CD14-positive monocyte (primary cell): ENCODE measurements at regions not wholly inside any gene's neighbourhood (a gene's known extent, or its start where the extent isn't known, plus 50 kb on each side); places are given as distances from the start of the nearest gene placed in this dataset.
"Not testable (repeated sequence)": the region's sequence is repeated elsewhere in the genome, so short reads cannot be mapped to it uniquely, and the experiment has no call there.

ENCODE experiments used
- DNase-seq, 3 donors: peaks; one replicate each; pipeline ENCODE4 v3.0.0-alpha.2; 2011 to 2022
- H2AFZ ChIP-seq: 2 replicates; pipeline ENCODE4 v1.6.0; 2012; ENCODE audit warnings: mild to moderate bottlenecking, low read depth, low read length, inconsistent platforms; ENCODE audit not compliant: insufficient read depth, poor library complexity, severe bottlenecking
- H3K27ac ChIP-seq, 2 donors: 1 replicate in 1 of 2; 2 replicates in 1 of 2; pipeline ENCODE4 v1.5.1; 2012 to 2013; ENCODE audit warnings: low read length in 2 of 2, control low read depth in 1 of 2, inconsistent platforms in 1 of 2, low read depth in 1 of 2, mild to moderate bottlenecking in 1 of 2
- H3K27me3 ChIP-seq, 2 donors: one replicate each; pipeline versions ENCODE4 v1.6.0 to v1.6.1; 2011 to 2013; ENCODE audit warnings: low read length in 2 of 2; ENCODE audit not compliant: control insufficient read depth in 2 of 2, insufficient read depth in 2 of 2
- H3K36me3 ChIP-seq, 2 donors: replicated peaks in 1 of 2; 1 replicate in 1 of 2; 2 replicates in 1 of 2; pipeline versions ENCODE4 v1.5.1 to v1.6.1; 2012 to 2013; ENCODE audit warnings: low read length in 2 of 2, control low read depth in 1 of 2, inconsistent platforms in 1 of 2, mild to moderate bottlenecking in 1 of 2; ENCODE audit not compliant: insufficient read depth in 2 of 2, control insufficient read depth in 1 of 2
- H3K4me1 ChIP-seq, 2 donors: 1 replicate in 1 of 2; 2 replicates in 1 of 2; pipeline versions ENCODE4 v1.5.1 to v1.6.1; 2012 to 2013; ENCODE audit warnings: low read length in 2 of 2, control low read depth in 1 of 2, inconsistent platforms in 1 of 2, mild to moderate bottlenecking in 1 of 2, moderate library complexity in 1 of 2; ENCODE audit not compliant: insufficient read depth in 2 of 2, control insufficient read depth in 1 of 2
- H3K4me2 ChIP-seq: replicated peaks from 2 replicates; pipeline ENCODE3; 2012; ENCODE audit warnings: low read length, moderate library complexity, mild to moderate bottlenecking; ENCODE audit not compliant: poor library complexity, severe bottlenecking; ENCODE audit errors: extremely low read depth
- H3K4me3 ChIP-seq, 3 experiments: fragments of 200-600 bp in 1 of 3; sonication (generic) in 1 of 3; replicated peaks in 1 of 3; 1 replicate in 2 of 3; 2 replicates in 1 of 3; pipeline ENCODE4 v1.5.1; 2011 to 2013; ENCODE audit warnings: low read length in 3 of 3, mild to moderate bottlenecking in 3 of 3, control low read depth in 2 of 3, low read depth in 2 of 3, inconsistent platforms in 1 of 3, moderate library complexity in 1 of 3
- H3K79me2 ChIP-seq: 2 replicates; pipeline ENCODE4 v1.6.0; 2012; ENCODE audit warnings: mild to moderate bottlenecking, control low read depth, inconsistent platforms, low read length, moderate library complexity; ENCODE audit not compliant: insufficient read depth
- H3K9ac ChIP-seq: 2 replicates; pipeline ENCODE4 v1.6.0; 2017; ENCODE audit warnings: low read length, mild to moderate bottlenecking; ENCODE audit not compliant: insufficient read depth, poor library complexity, severe bottlenecking
- H3K9me3 ChIP-seq, 2 donors: replicated peaks in 1 of 2; 1 replicate in 1 of 2; 2 replicates in 1 of 2; pipeline versions ENCODE4 v1.5.1 to v1.6.1; 2012 to 2013; ENCODE audit warnings: low read length in 2 of 2, control low read depth in 1 of 2; ENCODE audit not compliant: control insufficient read depth in 1 of 2, insufficient read depth in 1 of 2
- H4K20me1 ChIP-seq: 2 replicates; pipeline ENCODE4 v1.6.0; 2012; ENCODE audit warnings: mild to moderate bottlenecking, low read length, control low read depth, moderate library complexity; ENCODE audit not compliant: insufficient read depth
- H3K27ac Mint-ChIP-seq, 7 donors: one replicate each; pipeline ENCODE4 v1.8.0; 2020; ENCODE audit warnings: mild to moderate bottlenecking in 7 of 7, mixed read lengths in 7 of 7, moderate library complexity in 6 of 7, inconsistent platforms in 2 of 7
- H3K27me3 Mint-ChIP-seq, 3 donors: one replicate each; pipeline ENCODE4 v1.8.0; 2021 to 2022; ENCODE audit warnings: low read depth in 3 of 3, mild to moderate bottlenecking in 3 of 3, mixed read lengths in 3 of 3, moderate library complexity in 3 of 3, inconsistent platforms in 1 of 3
- H3K36me3 Mint-ChIP-seq, 2 donors: one replicate each; pipeline ENCODE4 v1.8.0; 2020; ENCODE audit warnings: mixed read lengths in 2 of 2, inconsistent platforms in 1 of 2, mild to moderate bottlenecking in 1 of 2
- H3K4me1 Mint-ChIP-seq: one replicate; pipeline ENCODE4 v1.8.0; 2020; ENCODE audit warnings: mild to moderate bottlenecking, mixed read lengths
- H3K4me3 Mint-ChIP-seq, 2 donors: one replicate each; pipeline ENCODE4 v1.8.0; 2020; ENCODE audit warnings: mild to moderate bottlenecking in 2 of 2, mixed read lengths in 2 of 2, moderate library complexity in 1 of 2
- H3K9me3 Mint-ChIP-seq, 7 donors: one replicate each; pipeline ENCODE4 v1.8.0; 2020 to 2022; ENCODE audit warnings: mixed read lengths in 7 of 7, mild to moderate bottlenecking in 6 of 7, moderate library complexity in 6 of 7, inconsistent platforms in 2 of 7
- whole genome bisulfite sequencing: methylation state at CpG from one replicate; pipeline ENCODE4 v1.1.5; 2013; ENCODE audit warnings: missing lambda C conversion rate; ENCODE audit not compliant: insufficient coverage; 5-methylcytosine and 5-hydroxymethylcytosine counted together
- intact Hi-C, 2 donors: fragments of 100-400 bp; cut with micrococcal nuclease; formaldehyde crosslinking; loops; one replicate each; pipeline versions ENCODE4 v1.15.0 to v1.15.1; 2023
- TF ChIP-seq, protein P1 (sequence below): fragments of 200-600 bp; IDR thresholded peaks from one replicate; pipeline ENCODE4 v1.8.0; 2022; ENCODE audit warnings: antibody characterized with exemption, mild to moderate bottlenecking

DNA sequence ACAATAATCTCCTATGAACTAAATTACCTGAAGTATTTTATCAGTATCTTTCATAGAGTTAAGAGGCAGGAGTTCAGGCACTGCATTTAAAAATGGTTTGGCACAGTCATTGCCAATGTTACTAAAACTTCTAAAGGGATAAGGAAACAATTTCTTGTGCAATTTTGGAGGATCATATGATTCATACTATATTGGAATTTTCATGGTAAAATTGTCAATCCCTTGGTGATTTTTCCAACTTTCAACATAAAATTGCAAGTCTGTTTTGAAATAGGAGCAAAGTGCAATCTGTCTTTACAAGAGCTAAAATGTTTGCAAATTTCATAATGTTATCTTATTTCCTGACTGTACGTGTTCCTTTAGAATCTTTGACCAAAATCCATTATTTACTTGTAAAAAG is 211.1 kb downstream of the DMRTA1 start:
- Histone ChIP-seq H4K20me1 (no peaks in the 10 kb centered on the region), H3K4me2 (no peak overlapping the region), H3K79me2 (no peaks in the 10 kb centered on the region), H3K27me3 (no peaks in the 10 kb centered on the region), H3K36me3 (no peaks in the 10 kb centered on the region), H3K4me1 (no peaks in the 10 kb centered on the region), H2AFZ (no peak overlapping the region), H3K9me3 (no peaks in the 10 kb centered on the region), H3K9ac (no peak overlapping the region), H3K4me3 (no peak overlapping the region), H3K27ac (no peak overlapping the region)
- H3K4me1 Mint-ChIP-seq: no peaks in the 10 kb centered on the region
- TF ChIP-seq, protein P1, sequence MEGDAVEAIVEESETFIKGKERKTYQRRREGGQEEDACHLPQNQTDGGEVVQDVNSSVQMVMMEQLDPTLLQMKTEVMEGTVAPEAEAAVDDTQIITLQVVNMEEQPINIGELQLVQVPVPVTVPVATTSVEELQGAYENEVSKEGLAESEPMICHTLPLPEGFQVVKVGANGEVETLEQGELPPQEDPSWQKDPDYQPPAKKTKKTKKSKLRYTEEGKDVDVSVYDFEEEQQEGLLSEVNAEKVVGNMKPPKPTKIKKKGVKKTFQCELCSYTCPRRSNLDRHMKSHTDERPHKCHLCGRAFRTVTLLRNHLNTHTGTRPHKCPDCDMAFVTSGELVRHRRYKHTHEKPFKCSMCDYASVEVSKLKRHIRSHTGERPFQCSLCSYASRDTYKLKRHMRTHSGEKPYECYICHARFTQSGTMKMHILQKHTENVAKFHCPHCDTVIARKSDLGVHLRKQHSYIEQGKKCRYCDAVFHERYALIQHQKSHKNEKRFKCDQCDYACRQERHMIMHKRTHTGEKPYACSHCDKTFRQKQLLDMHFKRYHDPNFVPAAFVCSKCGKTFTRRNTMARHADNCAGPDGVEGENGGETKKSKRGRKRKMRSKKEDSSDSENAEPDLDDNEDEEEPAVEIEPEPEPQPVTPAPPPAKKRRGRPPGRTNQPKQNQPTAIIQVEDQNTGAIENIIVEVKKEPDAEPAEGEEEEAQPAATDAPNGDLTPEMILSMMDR: no peak
- no peak overlapping the region for H3K4me3 Mint-ChIP-seq
- peaks cover 2 to 8% (median 5%) of the 10 kb centered on the region in 7 donors for H3K9me3 Mint-ChIP-seq
- intact Hi-C loops: no loop called here
- no CpG with 5 or more reads among the region's 1 CpG for WGBS
- no peaks in the 10 kb centered on the region for H3K36me3 Mint-ChIP-seq
- DNase-seq: no peak
- H3K27me3 Mint-ChIP-seq: no peaks in the 10 kb centered on the region
- H3K27ac Mint-ChIP-seq: no peak overlapping the region

DNA sequence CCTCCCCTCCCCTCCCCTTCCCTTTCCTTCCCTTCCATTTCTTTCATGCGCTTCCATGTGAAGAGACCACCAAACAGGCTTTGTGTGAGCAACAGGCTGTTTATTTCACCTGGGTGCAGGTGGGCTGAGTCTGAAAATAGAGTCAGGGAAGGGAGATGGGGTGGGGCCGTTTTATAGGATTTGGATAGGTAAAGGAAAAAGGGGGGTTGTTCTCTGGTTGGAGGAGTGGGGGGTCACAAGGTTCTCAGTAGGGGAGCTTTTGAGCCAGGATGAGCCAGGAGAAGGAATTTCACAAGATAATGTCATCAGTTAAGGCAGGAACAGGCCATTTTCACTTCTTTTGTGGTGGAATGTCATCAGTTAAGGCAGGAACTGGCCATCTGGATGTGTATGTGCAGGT is 211.9 kb downstream of the DMRTA1 start:
- H3K9ac ChIP-seq, DNase-seq, H3K9me3 ChIP-seq, H3K36me3 Mint-ChIP-seq, H3K27ac Mint-ChIP-seq, H3K4me2 ChIP-seq, H3K4me1 Mint-ChIP-seq, H3K4me1 ChIP-seq, H3K27me3 ChIP-seq, H3K27me3 Mint-ChIP-seq, intact Hi-C loops, H3K27ac ChIP-seq, H3K4me3 ChIP-seq, H2AFZ ChIP-seq, H4K20me1 ChIP-seq, H3K79me2 ChIP-seq, H3K36me3 ChIP-seq, H3K4me3 Mint-ChIP-seq: not testable (repeated sequence)
- H3K9me3 Mint-ChIP-seq: peaks cover 2 to 12% (median 6%) of the 10 kb centered on the region in 7 donors
- WGBS: 86% methylated on average over 1 of the region's 2 CpGs
